ENCODE measurements at regions not wholly inside any gene's neighbourhood (a gene's known extent, or its start where the extent isn't known, plus 50 kb on each side); places are given as distances from the start of the nearest gene placed in this dataset.

DNA sequence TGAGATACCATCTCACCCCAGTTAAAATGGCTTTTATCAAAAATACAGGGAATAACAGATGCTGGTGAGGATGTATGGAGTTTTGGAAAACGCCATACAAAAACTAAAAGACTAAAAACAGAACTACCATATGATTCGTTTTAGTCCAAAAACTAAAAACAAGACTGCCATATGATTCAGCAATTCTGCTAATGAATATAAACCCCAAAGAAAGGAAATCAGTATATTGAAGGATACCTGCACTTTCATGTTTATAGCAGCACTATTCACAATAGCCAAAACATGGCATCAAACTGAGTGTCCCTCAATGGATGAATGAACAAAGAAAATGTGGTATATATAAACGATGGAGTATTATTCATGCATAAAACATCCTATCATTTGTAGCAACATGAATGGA is 224.4 kb upstream of the MC4R start:
- POLR2A ChIA-PET: no interaction called here
- TF ChIP-seq HOXB13 (CRISPR knock-in tag; IDR thresholded peaks at IDR 0.05; ENCODE audit: low read depth): no peak
- TF ChIP-seq EHMT2 (IDR thresholded peaks at IDR 0.05; ENCODE audit: low read depth): no peak
- no peak for TF ChIP-seq ZC3H11A (IDR thresholded peaks at IDR 0.05)
- TF ChIP-seq CHD4 (IDR thresholded peaks at IDR 0.05; ENCODE audit: borderline replicate concordance): no peak
- no peak for TF ChIP-seq KDM5A (IDR thresholded peaks at IDR 0.05)
- TF ChIP-seq POLR2A (IDR thresholded peaks at IDR 0.05; ENCODE audit: low read length): no peak
- no peak for TF ChIP-seq NR3C1 (IDR thresholded peaks at IDR 0.05)
- no peak for TF ChIP-seq FOSL2 (IDR thresholded peaks at IDR 0.05)
- no peak for TF ChIP-seq FOSL2 (CRISPR knock-in tag; IDR thresholded peaks at IDR 0.05)
- TF ChIP-seq, protein P1, sequence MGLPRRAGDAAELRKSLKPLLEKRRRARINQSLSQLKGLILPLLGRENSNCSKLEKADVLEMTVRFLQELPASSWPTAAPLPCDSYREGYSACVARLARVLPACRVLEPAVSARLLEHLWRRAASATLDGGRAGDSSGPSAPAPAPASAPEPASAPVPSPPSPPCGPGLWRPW (IDR thresholded peaks at IDR 0.05): no peak
- TF ChIP-seq PHF8 (IDR thresholded peaks at IDR 0.05; ENCODE audit: borderline replicate concordance, low read depth): no peak
- TF ChIP-seq ZNF302 (CRISPR knock-in tag; IDR thresholded peaks at IDR 0.05): no peak
- no peak for TF ChIP-seq JUN (IDR thresholded peaks at IDR 0.05)
- TF ChIP-seq, protein P2, sequence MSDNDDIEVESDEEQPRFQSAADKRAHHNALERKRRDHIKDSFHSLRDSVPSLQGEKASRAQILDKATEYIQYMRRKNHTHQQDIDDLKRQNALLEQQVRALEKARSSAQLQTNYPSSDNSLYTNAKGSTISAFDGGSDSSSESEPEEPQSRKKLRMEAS (IDR thresholded peaks at IDR 0.05): no peak
- TF ChIP-seq EHF (CRISPR knock-in tag; IDR thresholded peaks at IDR 0.05): no peak
- TF ChIP-seq CBX8 (IDR thresholded peaks at IDR 0.05): no peak
- TF ChIP-seq SREBF2 (IDR thresholded peaks at IDR 0.05): no peak
- no peak for TF ChIP-seq BHLHE40 (IDR thresholded peaks at IDR 0.05; ENCODE audit: low read depth, low read length)
- no peak for TF ChIP-seq MYC (IDR thresholded peaks at IDR 0.05; ENCODE audit: borderline replicate concordance, low read length)
- Histone ChIP-seq H3K4me3 (no peak overlapping the region), H3K4me2 (no peak overlapping the region), H3K27ac (no peak overlapping the region), H3K9me3 (no peaks in the 10 kb centered on the region), H3K4me1 (no peaks in the 10 kb centered on the region)
- CTCF ChIA-PET: no interaction called here
- ATAC-seq: no peak
- FAIRE-seq: no peak
- 6% methylated on average over 3 of the region's 3 CpGs for WGBS (ENCODE audit: missing lambda C conversion rate)
- no peak for DNase-seq (ENCODE audit: low read depth in 1 of 2, low spot score in 1 of 2)

DNA sequence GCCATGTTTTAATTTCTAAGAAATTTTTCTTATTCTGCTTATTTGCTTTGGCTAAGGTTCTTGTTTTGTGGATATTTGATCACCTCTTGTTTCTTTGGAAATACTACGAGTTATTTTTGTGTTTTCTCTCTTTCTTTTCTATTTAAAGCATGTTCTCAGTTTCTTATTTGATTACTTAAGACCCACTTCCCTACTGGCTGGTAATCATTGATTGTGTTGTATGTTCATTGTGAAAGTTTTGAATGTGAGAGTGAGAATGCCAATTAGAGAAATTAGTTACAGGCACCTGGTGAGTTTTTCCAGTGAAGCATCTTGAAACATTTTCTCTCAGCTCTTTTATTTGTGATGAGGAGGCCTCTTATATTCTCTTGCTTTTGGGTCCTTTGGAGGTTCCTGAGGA is 226.7 kb upstream of the MC4R start:
- Histone ChIP-seq H3K4me2 (no peak overlapping the region), H3K27ac (no peak overlapping the region), H3K9me3 (no peaks in the 10 kb centered on the region), H3K4me1 (no peaks in the 10 kb centered on the region), H3K4me3 (no peak overlapping the region)
- WGBS (ENCODE audit: missing lambda C conversion rate): 0% methylated on average over 1 of the region's 1 CpG
- ATAC-seq (no peak), FAIRE-seq (no peak), DNase-seq (ENCODE audit: low read depth in 1 of 2, low spot score in 1 of 2) (no peak)
- CTCF ChIA-PET: no interaction called here
- TF ChIP-seq RNF2 (IDR thresholded peaks at IDR 0.05; ENCODE audit: borderline replicate concordance, low read depth) (no peak), RFX5 (IDR thresholded peaks at IDR 0.05) (no peak), NPAS2 (CRISPR knock-in tag; IDR thresholded peaks at IDR 0.05; ENCODE audit: borderline replicate concordance) (no peak), CBX8 (IDR thresholded peaks at IDR 0.05) (no peak), FOSB (CRISPR knock-in tag; IDR thresholded peaks at IDR 0.05) (no peak), FOSL2 (IDR thresholded peaks at IDR 0.05) (no peak), FOSL2 (CRISPR knock-in tag; IDR thresholded peaks at IDR 0.05) (no peak), POLR2A (IDR thresholded peaks at IDR 0.05; ENCODE audit: low read length) (no peak), ESRRA (IDR thresholded peaks at IDR 0.05; ENCODE audit: borderline replicate concordance, low read length) (no peak), HOXA7 (CRISPR knock-in tag; IDR thresholded peaks at IDR 0.05) (no peak), EHMT2 (IDR thresholded peaks at IDR 0.05; ENCODE audit: low read depth) (no peak)
- TF ChIP-seq, protein P3, sequence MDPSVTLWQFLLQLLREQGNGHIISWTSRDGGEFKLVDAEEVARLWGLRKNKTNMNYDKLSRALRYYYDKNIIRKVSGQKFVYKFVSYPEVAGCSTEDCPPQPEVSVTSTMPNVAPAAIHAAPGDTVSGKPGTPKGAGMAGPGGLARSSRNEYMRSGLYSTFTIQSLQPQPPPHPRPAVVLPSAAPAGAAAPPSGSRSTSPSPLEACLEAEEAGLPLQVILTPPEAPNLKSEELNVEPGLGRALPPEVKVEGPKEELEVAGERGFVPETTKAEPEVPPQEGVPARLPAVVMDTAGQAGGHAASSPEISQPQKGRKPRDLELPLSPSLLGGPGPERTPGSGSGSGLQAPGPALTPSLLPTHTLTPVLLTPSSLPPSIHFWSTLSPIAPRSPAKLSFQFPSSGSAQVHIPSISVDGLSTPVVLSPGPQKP (IDR thresholded peaks at IDR 0.05; ENCODE audit: low read depth, low read length): no peak
- POLR2A ChIA-PET: no interaction called here

DNA sequence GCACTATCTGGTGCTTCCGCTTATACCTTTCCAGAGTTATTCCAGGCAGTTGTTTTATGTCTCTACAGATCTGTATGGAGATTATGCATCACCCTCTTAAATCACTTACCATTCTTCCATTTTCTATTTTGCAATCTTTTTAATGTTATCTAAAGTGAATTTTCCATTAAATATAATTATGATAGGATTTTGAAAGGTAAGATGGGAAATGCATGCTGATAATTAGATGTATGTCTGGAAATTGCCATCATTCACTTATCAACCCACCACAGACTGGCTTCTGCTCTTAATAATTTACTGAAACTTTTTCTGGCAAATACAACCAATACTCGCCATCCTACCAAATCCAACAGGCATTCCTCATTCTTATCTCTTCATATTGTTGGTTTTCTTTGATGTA is 227.4 kb upstream of the MC4R start:
- Histone ChIP-seq H3K27ac (no peak overlapping the region), H3K4me2 (no peak overlapping the region), H3K9me3 (no peaks in the 10 kb centered on the region), H3K4me1 (no peaks in the 10 kb centered on the region), H3K4me3 (no peak overlapping the region)
- ATAC-seq (no peak), DNase-seq (ENCODE audit: low read depth in 1 of 2, low spot score in 1 of 2) (no peak), FAIRE-seq (no peak)
- TF ChIP-seq RFX5 (IDR thresholded peaks at IDR 0.05): no peak
- CTCF ChIA-PET: no interaction called here
- 46% methylated on average over 2 of the region's 2 CpGs for WGBS (ENCODE audit: missing lambda C conversion rate)
- POLR2A ChIA-PET: no interaction called here
